SH-SY5Y (cell line): ENCODE measurements at regions not wholly inside any gene's neighbourhood (a gene's known extent, or its start where the extent isn't known, plus 50 kb on each side); places are given as distances from the start of the nearest gene placed in this dataset.

Source experiments
- GATA2 ChIP-seq: IDR thresholded peaks from 2 replicates; pipeline ENCODE4 v1.6.1; 2011; ENCODE audit warnings: mild to moderate bottlenecking, low read depth, low read length
- GATA3 ChIP-seq: IDR thresholded peaks from 2 replicates; pipeline ENCODE4 v1.6.1; 2011; ENCODE audit warnings: low read depth, mild to moderate bottlenecking, low read length, moderate library complexity

DNA sequence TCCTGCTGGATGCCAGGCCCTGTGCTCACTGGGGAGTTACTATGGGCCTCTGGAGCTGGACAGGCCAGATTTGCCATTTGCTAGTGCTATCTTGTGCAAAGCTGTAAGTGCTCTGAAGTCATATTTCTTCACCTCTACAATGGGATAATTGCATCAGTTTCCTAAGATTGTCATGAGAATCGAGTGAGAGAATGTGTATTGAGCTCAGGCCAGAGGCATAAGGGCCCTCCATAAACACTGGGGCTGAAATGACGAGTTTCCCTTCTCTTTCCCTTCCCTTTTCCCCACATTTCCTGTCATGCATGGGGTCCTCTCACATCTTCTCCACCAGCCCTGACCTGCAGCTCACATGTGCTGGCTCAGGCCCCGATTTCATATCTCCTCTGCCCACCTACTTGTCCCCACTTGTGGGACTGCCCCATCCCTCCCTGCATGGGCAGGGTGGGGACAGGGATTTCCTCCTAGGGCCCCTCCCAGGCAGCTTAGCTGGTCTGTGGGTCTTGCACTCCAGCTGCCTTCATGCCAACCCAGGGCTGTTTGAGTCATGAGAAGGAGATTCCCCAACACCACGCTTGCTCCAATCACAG is 358.8 kb downstream of the MID1IP1 start:
- no peak for TF ChIP-seq GATA3
- TF ChIP-seq GATA2: no peak

DNA sequence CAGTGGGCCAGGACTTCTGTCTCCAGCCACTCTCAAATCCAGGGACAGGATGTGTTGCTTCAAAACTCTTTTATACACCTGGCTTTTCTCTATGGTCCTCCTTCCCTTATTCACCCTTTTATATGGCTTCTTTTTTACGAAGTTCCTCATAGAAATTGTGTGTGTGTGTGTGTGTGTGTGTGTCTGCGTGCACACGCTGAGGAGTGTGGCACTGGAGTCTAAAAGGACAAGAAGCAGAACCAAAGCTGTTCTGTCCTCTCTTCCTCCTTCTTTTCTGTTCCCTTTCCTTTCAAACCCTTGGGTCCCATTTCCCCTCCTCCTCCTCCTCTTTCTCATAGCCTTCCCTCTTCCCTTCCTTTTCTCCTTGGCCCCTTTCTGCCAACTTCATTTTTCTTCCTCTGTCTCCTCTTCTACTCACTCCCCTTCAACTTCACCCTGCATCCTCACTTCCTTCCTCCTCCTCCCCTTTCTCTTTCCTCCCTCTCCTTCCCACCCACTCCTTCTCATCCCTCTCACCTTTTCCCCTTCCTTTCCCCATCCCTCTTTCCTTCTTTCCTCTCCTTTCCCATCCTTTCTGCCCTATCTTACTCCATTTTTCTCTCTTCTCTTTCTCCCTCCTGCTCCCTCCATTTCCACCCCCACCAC is 360.5 kb downstream of the MID1IP1 start:
- no peak for TF ChIP-seq GATA2
- no peak for TF ChIP-seq GATA3

DNA sequence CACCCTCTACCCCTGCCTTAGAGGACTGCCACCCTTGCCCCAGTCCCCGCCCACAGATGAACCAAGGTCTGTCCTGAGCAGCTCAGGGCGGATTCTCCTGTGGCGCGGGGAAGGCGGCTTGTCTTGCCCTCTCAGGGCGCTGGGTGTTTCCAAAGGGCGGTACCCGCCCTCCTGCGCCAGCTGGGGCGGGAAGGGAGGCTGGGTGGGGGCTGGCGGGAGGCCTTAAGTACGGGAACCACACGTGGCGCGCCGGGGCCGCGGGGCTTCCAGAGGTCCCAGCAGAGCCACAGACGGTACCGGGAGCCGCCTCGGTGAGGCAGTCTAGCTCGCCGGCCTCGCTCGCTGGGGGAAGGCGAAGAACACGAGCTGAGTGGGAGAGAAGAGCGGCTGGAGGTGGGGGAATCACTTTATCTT is 361.1 kb downstream of the MID1IP1 start:
- no peak for TF ChIP-seq GATA2
- TF ChIP-seq GATA3: no peak

DNA sequence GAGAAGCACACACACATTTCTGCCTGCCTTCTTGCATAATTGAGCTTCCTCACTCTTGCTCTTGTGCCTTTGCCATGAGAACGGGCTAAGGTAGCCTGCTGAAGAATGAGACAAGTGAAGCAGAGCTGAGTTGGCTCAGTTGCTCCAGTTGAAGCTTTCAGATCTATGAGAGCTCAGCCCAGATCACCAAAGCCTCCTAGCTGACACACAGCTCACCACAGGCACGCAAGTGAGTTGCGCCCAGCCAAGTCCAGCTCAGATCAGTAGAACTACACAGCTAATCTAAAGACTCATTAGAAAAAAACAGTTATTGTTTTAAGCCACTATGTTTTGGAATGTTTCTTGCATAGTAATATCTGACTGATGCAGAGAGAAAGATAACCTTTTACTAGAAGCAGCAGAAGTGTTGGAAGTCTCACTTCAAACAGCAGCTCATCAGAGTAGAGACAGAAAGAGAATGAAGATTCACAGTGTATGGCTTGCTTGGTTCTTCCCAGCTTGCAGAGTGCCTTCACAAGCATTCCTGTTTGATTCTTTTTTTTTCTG is 362.4 kb downstream of the MID1IP1 start:
- TF ChIP-seq GATA2 (no peak), GATA3 (no peak)

DNA sequence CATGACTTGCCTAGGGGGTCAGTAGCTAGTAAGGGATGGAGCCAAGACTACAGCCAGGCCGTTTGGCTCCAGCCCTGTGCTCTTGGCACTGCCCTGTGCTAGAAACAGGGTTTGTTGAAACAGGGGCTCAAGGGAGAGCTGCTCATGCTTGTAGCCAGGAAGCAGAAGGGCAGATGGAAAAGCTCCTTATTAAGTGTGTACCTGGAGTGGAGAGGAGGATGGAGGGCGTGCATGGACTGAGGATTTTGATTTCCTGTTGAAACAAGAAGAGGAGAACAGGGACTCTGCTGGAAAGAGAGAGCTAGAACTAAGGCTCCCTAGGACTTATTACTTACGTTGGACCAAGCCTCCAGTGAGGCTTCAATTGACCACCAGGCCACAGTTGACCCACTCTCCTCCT is 363.0 kb downstream of the MID1IP1 start:
- no peak for TF ChIP-seq GATA3
- no peak for TF ChIP-seq GATA2

DNA sequence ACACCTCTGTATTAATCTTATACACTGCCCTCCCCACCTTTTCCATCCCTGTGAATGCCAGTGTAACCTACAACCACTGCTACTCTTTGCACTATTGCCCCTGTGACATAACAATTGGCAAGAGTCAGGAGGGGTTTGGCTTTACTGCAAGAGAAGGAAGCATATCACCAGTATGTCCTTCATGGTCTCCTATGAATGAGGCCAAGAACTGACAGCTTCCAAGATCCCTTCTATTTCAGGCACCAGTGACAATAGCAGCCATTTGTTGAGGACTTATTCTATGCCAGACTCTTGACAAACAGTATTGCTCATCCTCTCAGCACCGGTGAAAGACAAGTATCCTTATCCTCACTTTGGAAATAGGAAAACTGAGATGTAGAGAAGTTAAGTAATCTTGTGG is 363.9 kb downstream of the MID1IP1 start:
- no peak for TF ChIP-seq GATA3

DNA sequence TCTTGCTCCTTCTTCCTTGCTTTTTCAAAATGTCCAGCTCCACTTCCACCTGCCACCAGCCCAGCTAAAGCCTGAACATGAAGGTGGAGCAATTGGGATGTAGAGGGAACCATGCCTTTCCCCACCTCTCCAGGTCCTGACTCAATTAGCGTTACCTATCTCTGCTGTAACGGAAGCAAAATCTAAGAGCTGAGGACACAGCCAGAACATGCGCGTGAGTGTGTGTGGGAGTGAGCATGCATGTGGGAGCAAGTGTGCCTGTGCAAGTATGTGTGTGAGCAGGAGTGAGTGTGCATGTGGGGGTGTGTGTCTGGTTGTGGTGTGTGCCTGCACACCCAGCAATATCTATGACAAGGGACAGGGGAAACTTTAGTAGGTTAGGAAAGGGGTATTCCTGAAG is 364.5 kb downstream of the MID1IP1 start:
- TF ChIP-seq GATA3 (no peak), GATA2 (no peak)

DNA sequence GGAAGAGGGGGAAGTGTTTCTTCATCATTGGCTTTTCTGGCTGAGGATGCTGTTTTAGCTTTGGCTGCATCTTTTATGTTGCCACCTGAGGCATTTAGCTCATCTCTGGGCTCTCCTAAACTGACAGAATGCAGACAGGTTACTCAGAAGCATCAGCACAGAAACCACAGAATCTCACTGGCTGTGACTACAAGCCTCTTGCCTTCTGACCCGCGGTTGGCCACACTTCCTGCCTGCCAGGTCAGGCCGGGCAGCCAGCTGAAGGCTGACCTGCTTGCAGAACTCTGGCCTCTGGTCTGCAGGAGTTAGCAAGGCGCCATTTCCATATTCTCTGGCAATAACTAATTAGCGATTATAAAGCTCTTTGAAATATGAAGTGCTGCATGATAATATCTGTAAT is 366.5 kb downstream of the MID1IP1 start:
- TF ChIP-seq GATA2 (no peak), GATA3 (no peak)

DNA sequence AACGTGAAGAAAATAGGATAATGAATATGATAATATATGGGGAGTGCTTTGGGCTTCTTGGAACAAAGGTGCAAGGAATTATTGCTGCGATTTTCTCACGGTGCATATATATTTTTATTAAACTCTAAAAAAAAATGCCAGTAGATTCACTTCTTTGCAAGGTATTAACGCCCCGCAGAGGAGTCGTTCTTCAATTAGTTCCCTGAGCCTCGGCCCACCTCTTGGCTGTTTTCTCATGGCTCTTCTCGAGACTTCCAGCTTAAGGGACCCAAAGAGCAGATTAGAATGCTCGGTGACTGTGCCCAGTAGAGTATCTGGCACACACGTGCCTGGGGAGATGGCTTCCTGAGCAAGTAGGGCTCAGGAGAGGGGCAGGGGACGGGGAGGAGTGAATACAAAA is 367.4 kb downstream of the MID1IP1 start:
- TF ChIP-seq GATA2 (no peak), GATA3 (no peak)

DNA sequence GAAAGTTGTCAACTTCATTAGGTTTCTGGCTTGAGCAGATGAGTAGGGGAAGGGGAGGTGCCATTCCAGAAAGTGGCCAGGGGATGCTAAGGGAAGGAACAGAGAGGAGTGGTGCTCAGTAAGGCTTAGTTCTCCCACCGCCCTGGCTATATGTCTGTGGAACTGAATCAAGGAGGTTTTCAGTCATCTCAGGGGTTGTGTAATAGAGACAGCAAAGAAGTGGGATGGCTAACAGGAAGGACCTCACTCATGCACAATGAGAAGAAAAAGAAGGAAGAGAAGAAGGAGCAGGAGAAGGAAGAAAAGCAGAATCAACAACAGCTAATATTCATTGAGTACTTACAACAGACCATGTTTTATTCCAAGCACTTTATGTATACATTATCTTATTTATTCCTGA is 368.7 kb downstream of the MID1IP1 start:
- TF ChIP-seq GATA2 (no peak), GATA3 (no peak)

DNA sequence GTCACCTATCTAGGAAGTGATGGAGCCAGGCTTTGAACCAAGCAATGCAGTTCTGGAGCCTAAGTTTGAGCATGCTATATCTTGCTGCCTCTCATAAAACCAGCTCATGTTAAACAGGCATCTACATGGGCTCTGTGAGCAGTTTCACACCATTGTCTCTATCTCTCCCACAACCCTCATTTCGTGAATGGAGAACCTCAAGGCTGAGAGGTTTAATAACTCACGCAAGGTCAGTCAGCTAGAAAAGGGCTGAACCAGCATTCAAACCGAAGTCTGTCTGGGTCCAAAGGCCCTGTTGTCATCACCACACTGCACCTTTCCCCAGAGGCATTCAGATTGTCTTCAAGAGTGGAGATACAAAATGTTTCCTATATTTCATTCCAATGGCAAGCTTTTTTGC is 369.2 kb downstream of the MID1IP1 start:
- no peak for TF ChIP-seq GATA2

DNA sequence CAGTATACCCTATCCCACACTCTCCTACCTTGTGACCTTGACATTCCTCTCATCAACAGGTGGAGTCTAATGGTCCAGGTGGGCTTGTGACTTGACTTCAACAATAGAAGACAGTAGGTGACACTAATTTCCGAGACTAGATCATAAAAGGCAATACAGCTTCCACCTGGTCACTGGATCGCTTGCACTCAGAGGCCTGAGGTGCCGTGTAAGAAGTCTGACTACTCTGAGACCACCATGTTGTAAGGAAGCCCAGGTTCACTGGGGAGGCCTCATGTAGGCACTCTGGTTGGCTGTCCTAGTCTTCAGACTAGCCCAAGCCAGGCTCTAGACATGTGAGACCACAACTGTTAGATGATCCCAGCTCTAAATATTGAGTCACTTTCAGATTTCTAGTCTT is 370.4 kb downstream of the MID1IP1 start:
- TF ChIP-seq GATA3 (no peak), GATA2 (no peak)

DNA sequence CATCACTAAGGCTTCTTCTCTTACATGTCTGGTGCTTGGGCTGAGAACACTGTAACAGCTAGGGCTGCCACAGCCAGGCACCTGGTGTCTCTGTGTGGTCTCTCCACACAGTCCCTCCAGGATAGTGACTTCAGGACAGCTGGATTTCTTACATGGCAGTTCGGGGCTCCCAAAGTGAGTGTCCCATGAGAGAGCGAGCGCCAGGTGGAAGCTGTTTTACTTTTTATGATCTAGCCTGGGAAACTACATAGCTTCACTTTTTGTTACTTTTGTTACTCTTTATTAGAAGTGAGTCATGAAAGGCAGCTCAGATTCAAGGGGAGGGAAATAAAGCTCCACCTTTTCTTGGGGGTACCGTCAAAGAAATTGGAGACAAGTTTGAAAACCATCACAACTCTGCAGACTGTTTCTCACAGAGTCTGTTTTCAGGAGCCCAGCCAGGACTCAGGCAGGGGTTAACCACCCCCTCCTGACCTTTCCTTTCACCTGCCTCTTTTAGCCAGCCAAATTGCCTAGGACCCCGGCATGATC is 373.0 kb downstream of the MID1IP1 start:
- no peak for TF ChIP-seq GATA3
- no peak for TF ChIP-seq GATA2

DNA sequence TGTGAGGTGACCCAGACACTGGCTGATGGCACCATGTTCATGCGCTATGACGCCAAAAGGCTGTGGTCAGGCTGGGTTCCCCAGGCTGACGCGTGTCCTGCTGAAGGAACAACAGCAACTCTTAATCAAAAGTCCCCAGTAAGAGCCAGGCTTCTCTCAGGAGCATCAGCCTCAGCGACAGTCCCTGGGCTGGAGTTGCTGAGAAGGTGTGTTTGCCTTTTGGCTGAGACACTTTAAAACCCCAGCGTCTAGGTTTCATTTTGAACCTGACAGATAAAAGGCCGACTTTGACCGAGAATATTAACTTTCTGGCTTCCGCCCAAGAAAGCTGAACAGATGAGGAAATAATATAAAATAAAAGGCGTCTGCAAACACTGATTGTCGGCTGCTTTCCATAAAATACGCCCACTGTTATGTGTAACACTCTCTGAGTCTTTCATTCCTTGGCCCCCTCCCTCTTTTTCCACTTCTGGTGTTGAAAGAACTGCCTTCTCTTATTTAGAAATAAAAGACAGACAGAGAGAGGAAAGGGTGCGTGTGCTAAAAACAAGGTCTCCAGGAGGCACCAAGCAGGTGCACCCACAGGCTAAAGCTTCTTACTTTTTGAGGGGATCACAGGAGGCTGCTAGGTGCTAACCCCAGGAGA is 373.6 kb downstream of the MID1IP1 start:
- TF ChIP-seq GATA3 (no peak), GATA2 (no peak)

DNA sequence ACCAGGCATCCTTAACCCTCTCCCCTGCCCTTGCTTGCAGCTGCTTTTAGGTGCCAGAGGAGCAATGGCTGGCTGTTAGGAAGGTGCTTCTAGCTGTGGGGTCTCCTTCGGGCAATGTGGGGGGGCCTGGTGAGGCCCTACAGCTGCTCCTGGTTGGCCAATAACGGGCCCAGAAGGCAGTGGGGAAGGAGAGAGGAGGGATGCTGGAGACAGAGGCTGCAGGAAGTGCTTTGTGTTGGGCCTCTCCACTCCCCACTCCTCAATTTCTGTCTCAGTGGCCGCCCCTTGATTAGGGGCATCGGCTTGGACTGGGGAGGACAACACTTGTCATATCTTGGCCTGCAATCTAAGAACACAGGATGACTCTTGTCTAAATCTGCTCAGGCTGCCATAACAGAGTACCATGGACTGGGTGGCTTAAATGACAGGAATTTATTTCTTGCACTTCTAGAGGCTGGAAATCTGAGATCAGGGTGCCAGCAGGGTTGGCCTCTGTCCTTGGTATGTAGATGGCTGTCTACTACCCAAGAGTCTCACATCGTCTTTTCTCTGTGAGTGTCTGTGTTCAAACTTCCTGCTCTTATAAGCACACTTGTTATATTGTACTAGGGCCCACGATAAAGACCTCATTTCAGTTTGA is 374.3 kb downstream of the MID1IP1 start:
- no peak for TF ChIP-seq GATA3
- TF ChIP-seq GATA2: no peak
